Breast epithelium (tissue), 3 donors: ENCODE measurements at regions not wholly inside any gene's neighbourhood (a gene's known extent, or its start where the extent isn't known, plus 50 kb on each side); places are given as distances from the start of the nearest gene placed in this dataset.

Experiments
- CTCF ChIP-seq, 3 donors: fragments of 450-650 bp; IDR thresholded peaks; one replicate each; pipeline ENCODE4 v1.5.1; 2016 to 2017; ENCODE audit warnings: antibody characterized with exemption in 3 of 3, mild to moderate bottlenecking in 3 of 3, moderate library complexity in 3 of 3
- POLR2A ChIP-seq: fragments of 450-650 bp; IDR thresholded peaks from one replicate; pipeline ENCODE4 v1.6.1; 2016; ENCODE audit warnings: antibody characterized with exemption, mild to moderate bottlenecking, moderate library complexity
- POLR2AphosphoS5 ChIP-seq, 3 donors: sonication (generic); formaldehyde crosslinking; IDR thresholded peaks; one replicate each; pipeline ENCODE4 v1.6.1; 2017; ENCODE audit warnings: antibody characterized with exemption in 3 of 3

GRCh38 chr6:102764317-102764716, 1370.8 kb downstream of the GRIK2 start:
- TF ChIP-seq CTCF (IDR thresholded peaks at IDR 0.05), result no peak
- no peak for TF ChIP-seq POLR2A
- no peak for TF ChIP-seq POLR2AphosphoS5 (IDR thresholded peaks at IDR 0.05)
